GM18505 (cell line): ENCODE measurements at regions not wholly inside any gene's neighbourhood (a gene's known extent, or its start where the extent isn't known, plus 50 kb on each side); places are given as distances from the start of the nearest gene placed in this dataset.
A peak's percentile ranks its signal among the peaks of the same experiment; 100 is the strongest.

Experiments
- ATAC-seq: cut with Tn5 transposase; IDR thresholded peaks from one replicate; pipeline ENCODE4 v1.9.1; 2021; ENCODE audit not compliant: unreplicated experiment
- POLR2A ChIP-seq: IDR thresholded peaks from 4 replicates; pipeline ENCODE4 v1.6.1; 2011; ENCODE audit warnings: borderline replicate concordance; ENCODE audit not compliant: insufficient read depth, insufficient read length; ENCODE audit errors: extremely low read depth

DNA sequence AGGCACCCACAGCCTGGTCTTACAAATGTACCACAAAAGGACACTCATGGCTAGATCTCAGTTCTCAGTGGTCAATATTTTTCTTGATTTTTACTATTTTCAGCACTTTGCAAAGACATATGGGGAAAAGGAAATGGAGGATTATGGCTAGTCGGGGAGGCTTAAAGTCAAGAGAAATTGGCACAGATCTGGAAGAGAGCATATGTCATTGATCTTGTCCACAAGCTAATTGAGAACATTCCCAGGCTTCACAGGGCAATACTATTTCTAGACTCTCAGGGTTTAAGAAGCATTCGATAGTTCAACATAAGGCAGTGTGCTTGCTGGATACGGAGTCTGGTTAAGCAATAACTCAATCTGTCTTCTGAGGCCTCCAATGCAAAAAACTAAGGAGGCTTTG, 285.8 kb downstream of the ZNF608 start:
- no peak for ATAC-seq
- no peak for TF ChIP-seq POLR2A

DNA sequence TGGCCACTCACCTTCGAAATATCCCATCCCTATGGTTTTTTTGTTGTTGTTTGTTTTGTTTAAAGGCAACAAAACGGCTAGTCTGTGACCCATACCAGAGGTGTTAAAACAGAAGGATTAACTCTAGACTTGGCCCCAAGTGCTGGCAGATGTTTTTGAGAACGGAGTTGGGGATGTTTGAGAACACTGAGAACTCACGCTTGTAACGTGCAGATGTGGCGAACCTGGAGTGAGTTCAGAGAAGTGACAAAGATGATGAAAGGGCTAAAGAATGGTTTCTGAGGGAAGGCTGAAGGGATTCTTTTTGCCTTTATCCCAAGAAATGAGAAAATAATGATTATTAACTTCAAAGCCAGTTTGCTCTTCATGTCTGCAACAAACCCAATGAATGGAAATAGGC, 286.5 kb downstream of the ZNF608 start:
- no peak for TF ChIP-seq POLR2A
- ATAC-seq: no peak

DNA sequence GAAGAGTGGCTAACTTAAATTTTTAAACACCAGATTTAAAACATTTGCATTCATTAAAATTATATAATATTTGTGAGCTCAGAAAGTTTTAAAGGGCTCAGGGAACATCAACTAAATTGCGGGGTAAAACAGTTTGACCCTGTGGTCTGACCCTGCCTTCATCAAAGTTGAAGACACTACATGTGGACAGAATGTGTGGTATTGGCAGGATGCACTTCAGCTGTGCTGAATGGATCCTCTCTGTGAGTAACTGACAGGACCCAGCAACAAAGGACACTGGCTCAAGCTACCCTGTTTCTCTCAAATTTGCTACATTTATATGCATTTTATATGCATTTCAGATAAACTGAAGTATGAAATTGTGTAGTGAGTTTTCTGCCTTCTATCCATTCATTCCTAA, 288.5 kb downstream of the ZNF608 start:
- ATAC-seq: no peak

DNA sequence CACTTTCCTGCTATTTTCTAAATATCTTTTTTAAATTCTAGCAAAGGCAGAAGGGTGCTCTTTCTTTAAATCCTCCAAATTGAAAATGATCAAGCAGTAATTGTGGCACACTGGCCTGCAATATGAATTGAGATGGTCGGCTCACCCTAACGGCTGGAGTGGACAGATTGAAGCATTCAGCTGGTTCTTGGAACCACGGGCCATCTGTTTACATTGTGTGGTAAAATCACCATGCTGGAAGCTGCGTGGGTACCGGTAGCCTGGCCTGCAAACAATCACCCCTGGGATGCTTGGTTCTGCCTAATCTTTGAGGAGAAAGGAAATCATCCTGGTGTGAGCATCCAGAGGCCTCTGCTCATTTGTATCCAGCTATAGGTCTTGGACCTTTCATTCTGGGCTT, 289.3 kb downstream of the ZNF608 start:
- ATAC-seq: no peak

More for the DNA sequence above, 288.5 kb downstream of the ZNF608 start:
- no peak for TF ChIP-seq POLR2A

DNA sequence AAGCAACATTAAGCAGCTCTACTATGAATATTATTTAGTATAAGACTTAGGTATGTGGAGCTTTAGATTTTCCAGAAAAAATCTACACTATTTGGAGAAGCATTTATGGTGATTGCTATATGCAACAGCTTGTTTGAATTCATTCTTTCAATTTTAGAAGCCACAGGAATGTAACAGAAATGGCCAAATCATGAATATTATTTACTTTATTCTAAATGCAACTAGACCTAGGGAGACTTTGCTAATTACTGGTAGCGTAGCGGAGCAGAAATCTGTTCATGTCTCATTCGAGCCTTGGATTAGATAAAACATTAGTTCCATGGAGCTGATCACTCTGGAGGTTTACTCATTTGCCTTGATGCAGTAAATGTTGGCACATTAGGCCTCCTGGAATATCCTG, 290.2 kb downstream of the ZNF608 start:
- no peak for ATAC-seq

More for the DNA sequence above, 289.3 kb downstream of the ZNF608 start:
- TF ChIP-seq POLR2A: no peak

DNA sequence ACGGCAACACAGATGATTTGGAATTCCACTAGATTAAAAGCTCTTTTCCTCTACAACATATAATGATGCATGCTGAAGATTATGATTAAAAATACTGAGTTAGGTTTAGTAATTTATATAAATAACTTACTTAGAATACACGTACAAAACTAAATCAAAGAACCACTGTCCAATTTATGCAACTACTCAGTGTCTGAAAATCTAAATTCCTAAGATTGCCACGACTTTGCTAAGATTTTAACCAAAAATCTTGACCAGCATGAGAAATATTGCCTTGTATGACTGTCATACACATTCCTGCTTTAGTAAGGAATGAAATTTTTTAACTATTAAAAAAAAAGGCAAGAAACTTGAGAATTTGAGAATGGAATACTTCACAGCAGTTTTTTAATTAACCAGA, 292.4 kb downstream of the ZNF608 start:
- no peak for TF ChIP-seq POLR2A
- peak; percentile 4 for ATAC-seq

More for the DNA sequence above, 290.2 kb downstream of the ZNF608 start:
- TF ChIP-seq POLR2A: no peak

DNA sequence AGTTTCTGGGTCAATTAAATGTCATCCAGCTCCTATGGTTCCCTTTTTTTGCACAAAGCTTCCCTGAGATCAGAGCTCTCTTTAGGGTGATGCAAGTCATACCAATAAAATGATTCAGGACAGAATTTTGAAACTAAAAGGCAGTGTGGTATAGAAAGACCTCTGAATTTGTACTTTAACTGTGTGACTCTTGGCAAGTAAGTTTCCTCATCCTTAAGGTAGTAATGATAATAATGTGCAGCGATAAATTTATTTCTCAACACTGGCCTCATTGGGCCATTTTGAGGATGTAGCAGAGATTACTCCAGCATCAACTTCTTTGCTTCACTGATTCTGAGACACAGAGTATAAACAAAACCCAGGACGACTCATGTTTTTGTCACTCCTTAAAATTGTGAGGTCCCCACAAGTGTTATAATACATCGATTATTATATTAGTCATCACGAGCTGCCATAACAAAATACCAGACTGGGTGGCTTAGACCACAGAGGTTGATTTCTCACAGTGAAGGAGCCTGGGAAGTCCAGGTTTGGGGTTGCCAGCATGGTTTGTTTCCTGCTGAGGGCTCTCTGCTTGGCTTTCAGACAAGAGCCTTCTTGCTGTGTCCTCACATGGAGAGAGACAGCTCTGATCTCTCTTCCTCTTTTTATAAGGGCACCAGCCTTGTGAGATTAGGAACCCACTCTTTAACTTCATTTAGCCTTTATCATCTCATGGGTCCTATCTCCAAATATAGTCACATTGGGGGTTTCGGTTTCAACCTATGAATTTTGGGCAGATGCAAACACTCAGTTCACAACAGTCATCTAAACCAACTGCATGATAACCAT, 293.0 kb downstream of the ZNF608 start:
- ATAC-seq: peak; percentile 98
- no peak for TF ChIP-seq POLR2A

DNA sequence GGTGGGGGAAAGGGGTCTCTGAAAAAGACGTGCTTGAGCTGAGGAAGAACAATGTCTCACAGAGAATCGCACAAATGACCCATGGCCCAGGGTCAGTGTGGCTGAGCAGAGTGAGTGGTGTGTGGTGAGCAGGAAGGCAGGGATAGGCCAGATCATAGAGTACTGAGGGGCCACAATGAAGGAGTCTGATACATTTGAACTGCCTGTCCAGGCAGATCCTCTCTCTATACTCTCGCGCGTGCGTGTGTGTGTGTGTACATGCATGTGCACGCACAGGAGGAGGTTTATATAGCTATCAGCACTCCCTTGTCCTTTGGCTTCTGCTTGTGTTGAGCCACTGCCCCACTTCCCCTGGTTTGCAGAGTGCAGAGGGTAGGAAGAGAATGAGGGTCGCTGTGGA, 294.0 kb downstream of the ZNF608 start:
- TF ChIP-seq POLR2A: no peak
- ATAC-seq: no peak

DNA sequence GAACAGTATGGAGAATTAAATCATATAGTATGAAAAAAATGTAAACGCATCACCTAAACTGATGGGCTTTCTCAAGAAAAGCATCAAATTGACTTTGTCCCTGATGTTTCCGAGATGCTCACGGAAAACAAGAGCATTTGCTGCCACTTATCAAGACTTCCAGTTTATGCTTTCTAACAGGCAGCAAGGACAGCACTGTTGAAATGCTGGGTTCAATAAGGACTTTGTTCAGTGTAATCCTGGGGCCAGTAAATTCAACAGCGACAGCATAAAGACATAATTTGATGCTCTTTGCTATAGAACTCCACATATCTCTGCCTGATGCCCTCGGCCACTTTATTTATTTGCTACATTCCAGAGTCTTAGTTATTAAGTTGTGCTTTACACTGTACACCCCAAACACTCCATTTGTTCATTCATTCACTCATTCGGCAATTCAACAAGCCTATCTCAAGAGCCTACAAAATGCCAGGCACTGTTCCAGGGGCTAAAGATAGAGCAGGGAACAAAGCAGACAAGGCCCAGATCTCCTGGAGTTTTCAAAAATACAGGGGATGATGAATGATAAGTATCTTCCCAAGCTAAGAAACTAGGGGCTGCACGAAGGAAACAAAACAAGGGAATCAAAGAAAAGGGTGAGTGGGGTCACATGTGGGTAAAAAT, 294.6 kb downstream of the ZNF608 start:
- no peak for TF ChIP-seq POLR2A
- ATAC-seq: no peak

DNA sequence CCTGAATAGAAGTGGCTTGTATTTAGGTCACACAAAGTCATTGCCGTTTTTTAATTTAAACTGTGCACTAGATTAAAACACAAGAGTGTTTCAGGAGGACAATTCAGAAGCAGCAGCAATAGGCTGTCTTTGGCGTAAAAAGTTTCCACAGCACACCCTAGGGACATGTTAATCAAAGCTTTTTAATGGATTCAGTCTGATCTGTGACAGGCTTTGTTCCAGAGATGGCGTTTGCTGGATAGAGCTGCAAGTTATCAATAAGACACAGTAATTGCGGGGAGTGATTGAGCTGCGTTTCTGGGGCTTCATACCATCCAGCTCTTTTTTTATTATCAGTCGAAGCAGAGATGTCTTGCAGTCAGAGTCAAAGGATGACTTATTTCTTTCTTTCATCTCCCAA, 300.3 kb downstream of the ZNF608 start:
- TF ChIP-seq POLR2A: no peak
- no peak for ATAC-seq

DNA sequence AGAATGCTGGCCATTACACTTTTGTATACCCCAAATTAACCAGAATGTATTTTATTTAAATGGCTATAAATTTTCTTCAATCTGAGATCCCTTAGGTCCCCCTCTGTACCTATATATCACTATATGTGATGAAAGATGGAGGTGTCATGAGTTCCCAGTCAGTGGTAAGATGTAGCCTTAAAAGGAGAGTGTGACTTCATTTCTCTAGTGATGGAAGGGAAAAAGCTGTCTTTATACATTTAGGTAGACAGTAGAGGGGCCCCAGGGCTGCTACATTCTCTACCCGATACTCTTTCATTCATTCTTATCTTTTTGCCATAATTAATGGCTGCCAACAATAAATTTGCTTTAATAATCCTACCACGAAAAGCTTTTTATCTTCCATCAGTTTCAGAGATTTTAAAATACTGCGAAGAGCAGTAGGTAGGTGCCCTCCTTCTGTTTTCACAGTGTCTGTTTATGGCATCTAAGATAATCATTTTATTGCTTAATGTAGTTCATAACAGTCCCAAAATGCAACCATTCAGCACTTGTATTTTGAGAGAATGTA, 301.3 kb downstream of the ZNF608 start:
- no peak for ATAC-seq
- TF ChIP-seq POLR2A: no peak

DNA sequence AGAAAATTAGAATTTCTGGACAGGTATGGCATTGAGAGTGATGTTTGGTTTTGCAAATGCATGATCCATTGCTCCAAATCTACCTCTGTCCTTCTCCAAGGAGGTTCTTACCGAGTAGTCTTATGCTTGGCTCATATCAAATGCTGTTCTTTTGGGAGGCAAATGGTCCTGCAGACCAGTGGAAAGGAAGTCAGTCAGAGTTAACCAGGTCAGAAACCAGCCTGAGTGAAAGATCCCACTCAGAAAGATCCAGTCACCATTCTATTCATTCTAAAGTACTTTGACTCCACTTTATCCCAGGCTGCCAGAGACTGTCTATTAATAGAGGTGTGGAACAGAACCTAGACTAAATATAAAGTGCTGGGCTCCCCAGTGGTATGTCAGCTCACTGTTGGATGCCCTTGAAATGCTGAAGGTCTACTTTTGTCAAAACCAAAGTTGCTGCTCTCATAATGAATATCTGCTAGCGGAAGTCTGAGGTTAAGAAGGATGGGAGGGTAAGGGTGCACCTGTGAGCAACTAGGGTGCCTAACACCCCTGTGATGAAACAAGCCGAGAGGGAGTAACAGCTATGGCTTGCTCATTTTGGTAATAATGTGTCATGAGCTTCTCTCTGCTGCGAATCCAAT, 302.2 kb downstream of the ZNF608 start:
- TF ChIP-seq POLR2A: no peak
- ATAC-seq: peak; percentile 100

DNA sequence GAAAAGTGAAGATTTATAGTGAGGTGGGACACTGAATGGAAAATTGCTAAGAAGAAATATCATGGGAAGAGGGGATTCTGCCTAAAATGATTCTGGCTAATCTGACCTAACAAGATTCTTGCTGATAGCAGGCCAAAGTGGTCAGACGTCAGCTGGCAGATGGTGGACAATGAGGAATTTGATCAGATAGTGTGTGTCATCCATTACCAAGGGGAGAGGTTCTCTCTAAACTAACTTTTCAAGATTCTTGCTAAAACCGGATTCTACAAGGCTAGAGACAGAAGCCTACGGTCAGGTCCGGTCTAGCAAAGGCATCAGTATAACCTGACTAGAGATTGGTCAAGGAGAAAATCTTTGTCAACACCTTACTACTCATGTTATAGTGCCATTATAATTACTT, 306.0 kb downstream of the ZNF608 start:
- TF ChIP-seq POLR2A: no peak
- no peak for ATAC-seq
